GM12878 (cell line): ENCODE measurements at regions not wholly inside any gene's neighbourhood (a gene's known extent, or its start where the extent isn't known, plus 50 kb on each side); places are given as distances from the start of the nearest gene placed in this dataset.

Source experiments
- ATAC-seq: fragments of 200-7000 bp; cut with Tn5 transposase; 3 replicates; pipeline ENCODE4 v1.9.1; 2020; ENCODE audit warnings: mild to moderate bottlenecking, moderate library complexity
- BruUV-seq: library from RNA; stranded (reverse); fragments of 400-500 nt; replicated peaks from 2 replicates; lab custom pipeline; 2021; lab: Mats Ljungman, UMichigan
- CTCF ChIA-PET: fragments of 300-600 bp; sonication (Branson Sonifier 250); formaldehyde crosslinking; extraction: SDS; loops from one replicate; lab custom pipeline; 2021; ENCODE audit warnings: inconsistent platforms; lab: Yijun Ruan, JAX
- POLR2A ChIA-PET: fragments of 350-600 bp; formaldehyde crosslinking; extraction: SDS; loops from one replicate; lab custom pipeline; 2021; ENCODE audit warnings: inconsistent platforms; lab: Charles Lee
- RAD21 ChIA-PET: fragments of 300-600 bp; sonication (Branson Sonifier 250); formaldehyde crosslinking; loops from one replicate; lab custom pipeline; 2023; ENCODE audit warnings: antibody characterized with exemption; ENCODE audit not compliant: unreplicated experiment; lab: Charles Lee
- SMC1A ChIA-PET: fragments of 300-600 bp; sonication (Branson Sonifier 250); formaldehyde crosslinking; loops from one replicate; lab custom pipeline; 2023; ENCODE audit not compliant: unreplicated experiment, uncharacterized antibody; lab: Charles Lee
- DNase-seq: peaks from one replicate; pipeline ENCODE4 v3.0.0-alpha.2; 2011; ENCODE audit warnings: low read depth, low spot score
- FAIRE-seq: peaks from 3 replicates; lab custom pipeline; 2011; peaks lifted over from hg19 to GRCh38; lab: Jason Lieb, UNC
- H2AFZ ChIP-seq: 2 replicates; pipeline ENCODE4 v1.6.0; 2011; ENCODE audit warnings: low read depth, low read length, control low read depth; ENCODE audit not compliant: control insufficient read depth
- H3K27ac ChIP-seq: 2 replicates; pipeline ENCODE4 v1.5.1; 2011; ENCODE audit warnings: control low read depth; ENCODE audit not compliant: control insufficient read depth, insufficient read depth
- H3K27me3 ChIP-seq, 2 experiments: replicated peaks in 1 of 2; 2 replicates each; pipeline versions ENCODE4 v1.6.0 to v1.6.1; 2011; ENCODE audit warnings: low read length in 1 of 2; ENCODE audit not compliant: control insufficient read depth in 2 of 2, insufficient read depth in 2 of 2
- H3K36me3 ChIP-seq, 2 experiments: 2 replicates each; pipeline ENCODE4 v1.5.1; 2011; ENCODE audit warnings: low read length in 1 of 2; ENCODE audit not compliant: control insufficient read depth in 2 of 2, insufficient read depth in 2 of 2
- H3K4me1 ChIP-seq: 2 replicates; pipeline ENCODE4 v1.6.1; 2011; ENCODE audit warnings: mild to moderate bottlenecking, low read length, moderate library complexity, mixed read lengths; ENCODE audit not compliant: control insufficient read depth, insufficient read depth
- H3K4me2 ChIP-seq: 2 replicates; pipeline ENCODE4 v1.6.0; 2011; ENCODE audit warnings: control low read depth; ENCODE audit not compliant: control insufficient read depth, insufficient read depth
- H3K4me3 ChIP-seq: fragments of 200-600 bp; sonication (generic); 2 replicates; pipeline ENCODE4 v1.5.1; 2016
- H3K79me2 ChIP-seq: 2 replicates; pipeline ENCODE4 v1.6.0; 2011; ENCODE audit warnings: low read length; ENCODE audit not compliant: control insufficient read depth, insufficient read depth
- H3K9ac ChIP-seq: 2 replicates; pipeline ENCODE4 v1.8.0; 2011; ENCODE audit warnings: low read length, control low read depth, mixed read lengths; ENCODE audit not compliant: control insufficient read depth, insufficient read depth
- H3K9me3 ChIP-seq: replicated peaks from 3 replicates; pipeline ENCODE4 v1.5.1; 2011; ENCODE audit warnings: mild to moderate bottlenecking, low read length; ENCODE audit not compliant: control insufficient read depth, insufficient read depth
- H4K20me1 ChIP-seq: 2 replicates; pipeline ENCODE4 v1.6.0; 2011; ENCODE audit not compliant: control insufficient read depth, insufficient read depth
- BCL3 ChIP-seq: IDR thresholded peaks from 2 replicates; pipeline ENCODE4 v1.6.1; 2011; ENCODE audit warnings: borderline replicate concordance, low read depth, mild to moderate bottlenecking, moderate library complexity, low read length; ENCODE audit not compliant: insufficient read depth, poor library complexity, severe bottlenecking
- ETV6 ChIP-seq, 2 experiments: fragments of 450-650 bp in 1 of 2; IDR thresholded peaks in 1 of 2; conservative IDR thresholded peaks in 1 of 2; 2 replicates each; pipeline ENCODE4 v1.6.1; 2014; ENCODE audit warnings: antibody characterized with exemption in 1 of 2, borderline replicate concordance in 1 of 2, low read depth in 1 of 2, mild to moderate bottlenecking in 1 of 2, moderate library complexity in 1 of 2
- GATAD2B ChIP-seq: fragments of 450-650 bp; conservative IDR thresholded peaks from 2 replicates; pipeline ENCODE4 v1.6.1; 2017; ENCODE audit warnings: low read depth, mild to moderate bottlenecking, moderate library complexity
- IRF4 ChIP-seq: IDR thresholded peaks from 2 replicates; pipeline ENCODE4 v1.6.1; 2011; ENCODE audit warnings: low read depth, low read length
- MYB ChIP-seq: fragments of 150-350 bp; IDR thresholded peaks from 2 replicates; pipeline ENCODE4 v1.6.1; 2014; ENCODE audit warnings: mild to moderate bottlenecking, low read depth, low read length, borderline replicate concordance
- NFYB ChIP-seq: IDR thresholded peaks from 2 replicates; pipeline ENCODE4 v1.6.1; 2011; ENCODE audit warnings: low read depth, mild to moderate bottlenecking, low read length, improper control_type of control experiment, moderate library complexity; ENCODE audit not compliant: insufficient read depth
- PAX8 ChIP-seq: fragments of 450-650 bp; IDR thresholded peaks from 2 replicates; pipeline ENCODE4 v1.6.1; 2017; ENCODE audit warnings: mild to moderate bottlenecking, moderate library complexity
- PKNOX1 ChIP-seq: fragments of 450-650 bp; IDR thresholded peaks from 2 replicates; pipeline ENCODE4 v1.6.1; 2016; ENCODE audit warnings: mild to moderate bottlenecking
- REST ChIP-seq: IDR thresholded peaks from 2 replicates; pipeline ENCODE4 v1.6.1; 2012; ENCODE audit warnings: mild to moderate bottlenecking, low read depth, low read length
- TCF7 ChIP-seq: IDR thresholded peaks from 2 replicates; pipeline ENCODE4 v1.6.1; 2014; ENCODE audit warnings: antibody characterized with exemption, borderline replicate concordance
- WGBS: methylation state at CpG from one replicate; pipeline ENCODE4 v1.1.6; 2016; ENCODE audit warnings: low lambda C conversion rate; ENCODE audit not compliant: insufficient replicate concordance, insufficient coverage; ENCODE audit errors: missing lambda C conversion rate; 5-methylcytosine and 5-hydroxymethylcytosine counted together
- in situ Hi-C: fragments of 300-500 bp; cut with MboI; formaldehyde crosslinking; loops from 9 replicates; pipeline ENCODE4 v1.14.3; 2018; ENCODE audit warnings: mixed read lengths
- intact Hi-C: fragments of 100-400 bp; cut with micrococcal nuclease; formaldehyde crosslinking; loops from one replicate; pipeline ENCODE4 v1.14.2; 2022; ENCODE audit not compliant: unreplicated experiment

- no peak for TF ChIP-seq NFYB
- ChIA-PET POLR2A (no interaction called here), RAD21 (no interaction called here), SMC1A (no interaction called here), CTCF (no interaction called here)
- Histone ChIP-seq H4K20me1 (no peaks in the 10 kb centered on the region), H3K4me1 (no peaks in the 10 kb centered on the region), H2AFZ (no peak overlapping the region), H3K36me3 (no peaks in the 10 kb centered on the region), H3K9me3 (no peaks in the 10 kb centered on the region), H3K27me3 (no peaks in the 10 kb centered on the region), H3K4me3 (no peak overlapping the region), H3K4me2 (no peak overlapping the region), H3K27ac (no peak overlapping the region), H3K9ac (no peak overlapping the region), H3K79me2 (no peaks in the 10 kb centered on the region)
- FAIRE-seq, result no peak
- DNase-seq, result no peak
- WGBS, result 0% methylated on average over 2 of the region's 2 CpGs
- in situ Hi-C loops, result no loop called here
- BruUV-seq, result no TSS peak
- intact Hi-C loops, result no loop called here
- ATAC-seq, result no peak
Measured at GRCh38 chr12:84247931-84248330, 664.7 kb downstream of the SLC6A15 start.

GRCh38 chr12:84243686-84244085 lies 668.9 kb downstream of the SLC6A15 start:
- BruUV-seq, result no TSS peak
- no peaks in the 10 kb centered on the region for H4K20me1 ChIP-seq
- no peaks in the 10 kb centered on the region for H3K9me3 ChIP-seq
- H3K36me3 ChIP-seq, result no peaks in the 10 kb centered on the region
- intact Hi-C loops, result no loop called here
- ChIA-PET RAD21 (no interaction called here), POLR2A (no interaction called here), CTCF (no interaction called here), SMC1A (no interaction called here)
- DNase-seq (no peak), FAIRE-seq (no peak), ATAC-seq (no peak)
- WGBS, result 36% methylated on average over 4 of the region's 4 CpGs
- H3K9ac ChIP-seq, result no peak overlapping the region
- no peak overlapping the region for H3K4me2 ChIP-seq
- no peak overlapping the region for H2AFZ ChIP-seq
- in situ Hi-C loops, result no loop called here
- H3K27me3 ChIP-seq, result no peaks in the 10 kb centered on the region
- no peaks in the 10 kb centered on the region for H3K4me1 ChIP-seq
- H3K27ac ChIP-seq, result no peak overlapping the region
- H3K4me3 ChIP-seq, result no peak overlapping the region
- H3K79me2 ChIP-seq, result no peaks in the 10 kb centered on the region
- TF ChIP-seq ETV6 (conservative IDR thresholded peaks at IDR 0.05 in 1 of 2, IDR thresholded peaks at IDR 0.05 in 1 of 2; ENCODE audit: borderline replicate concordance in 1 of 2, low read depth in 1 of 2) (no peak), TCF7 (no peak), PAX8 (no peak), NFYB (no peak), BCL3 (no peak), REST (no peak), GATAD2B (no peak), MYB (no peak), PKNOX1 (no peak), IRF4 (no peak)
